ENCODE measurements at regions not wholly inside any gene's neighbourhood (a gene's known extent, or its start where the extent isn't known, plus 50 kb on each side); places are given as distances from the start of the nearest gene placed in this dataset.
A peak's percentile ranks its signal among the peaks of the same experiment; 100 is the strongest.
"Not testable (repeated sequence)": the region's sequence is repeated elsewhere in the genome, so short reads cannot be mapped to it uniquely, and the experiment has no call there.

GRCh38 chr15:31585240-31585639, 258.6 kb downstream of the KLF13 start:
- no peak for DNase-seq

- DNase-seq, result no peak
These were observed 260.2 kb downstream of the KLF13 start for GRCh38 chr15:31586841-31587240.

- no peak for DNase-seq
These were observed 260.9 kb downstream of the KLF13 start for GRCh38 chr15:31587583-31587982.

- DNase-seq, result no peak
These were observed 264.0 kb downstream of the KLF13 start for GRCh38 chr15:31590609-31591008.

- DNase-seq, result no peak
These were observed 265.3 kb downstream of the KLF13 start for GRCh38 chr15:31591908-31592307.

- DNase-seq, result no peak
These were observed 270.8 kb downstream of the KLF13 start for GRCh38 chr15:31597466-31597865.

GRCh38 chr15:31598620-31599019, 272.0 kb downstream of the KLF13 start:
- no peak for DNase-seq

GRCh38 chr15:31605467-31605931, 278.9 kb downstream of the KLF13 start:
- DNase-seq, result peak in 3 of 56 donors; percentile 23 to 27 (median 24)

GRCh38 chr15:31606194-31606669, 279.6 kb downstream of the KLF13 start:
- no peak for DNase-seq

GRCh38 chr15:31606931-31607497, 280.4 kb downstream of the KLF13 start:
- DNase-seq, result no peak

- no peak for DNase-seq
These were observed 281.0 kb downstream of the KLF13 start for GRCh38 chr15:31607656-31608055.

- DNase-seq, result no peak
These were observed 282.6 kb downstream of the KLF13 start for GRCh38 chr15:31609258-31609681.

GRCh38 chr15:31609906-31610305, 283.3 kb downstream of the KLF13 start:
- DNase-seq, result no peak

GRCh38 chr15:31615643-31616415, 289.2 kb downstream of the KLF13 start:
- DNase-seq, result no peak

- DNase-seq, result not testable (repeated sequence)
These were observed 296.7 kb downstream of the KLF13 start for GRCh38 chr15:31623297-31623696.

- not testable (repeated sequence) for DNase-seq
These were observed 297.5 kb downstream of the KLF13 start for GRCh38 chr15:31624115-31624514.

- DNase-seq, result not testable (repeated sequence)
These were observed 309.1 kb downstream of the KLF13 start for GRCh38 chr15:31635715-31636114.

GRCh38 chr15:31636911-31637310, 310.3 kb downstream of the KLF13 start:
- not testable (repeated sequence) for DNase-seq

GRCh38 chr15:31643955-31644354, 317.3 kb downstream of the KLF13 start:
- not testable (repeated sequence) for DNase-seq

- not testable (repeated sequence) for DNase-seq
These were observed 318.1 kb downstream of the KLF13 start for GRCh38 chr15:31644761-31645160.

GRCh38 chr15:31647337-31647826, 320.7 kb downstream of the KLF13 start:
- DNase-seq, result not testable (repeated sequence)

GRCh38 chr15:31649634-31650033, 323.0 kb downstream of the KLF13 start:
- DNase-seq, result not testable (repeated sequence)
